ENCODE measurements at regions not wholly inside any gene's neighbourhood (a gene's known extent, or its start where the extent isn't known, plus 50 kb on each side); places are given as distances from the start of the nearest gene placed in this dataset.

DNA sequence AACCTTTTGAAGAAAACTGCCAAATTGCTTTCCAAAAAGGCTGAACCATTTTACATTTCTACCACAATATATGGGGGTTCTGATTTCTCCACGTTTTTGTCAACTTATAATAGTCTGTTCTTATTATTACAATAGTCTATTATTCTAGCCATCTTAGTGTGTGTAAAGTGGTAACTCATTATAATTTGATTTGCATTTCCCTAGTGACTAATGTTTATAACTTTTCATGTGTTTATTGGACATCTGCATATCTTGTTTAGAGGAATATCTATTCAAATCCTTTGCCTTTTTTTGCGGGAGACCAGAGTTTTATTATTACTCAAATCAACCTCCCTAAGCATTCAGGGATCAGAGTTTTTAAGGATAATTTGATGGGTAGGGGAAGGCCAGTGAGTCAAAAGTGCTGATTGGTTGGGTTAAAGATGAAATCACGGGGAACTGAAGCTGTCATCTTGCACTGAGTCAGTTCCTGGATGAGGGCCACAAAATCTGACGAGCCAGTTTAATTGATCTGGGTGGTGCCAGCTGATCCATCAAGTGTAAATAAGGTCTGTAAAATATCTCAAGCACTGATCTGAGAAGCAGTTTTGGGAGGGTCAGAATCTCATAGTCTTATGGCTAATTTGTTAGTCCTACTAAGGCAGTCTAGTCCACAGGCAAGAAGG lies 303.4 kb upstream of the NCKAP5 start (continued):
- TF ChIP-seq KDM4A (IDR thresholded peaks at IDR 0.05; ENCODE audit: low read depth, low read length, severe bottlenecking) = no peak
- TF ChIP-seq, protein P1, sequence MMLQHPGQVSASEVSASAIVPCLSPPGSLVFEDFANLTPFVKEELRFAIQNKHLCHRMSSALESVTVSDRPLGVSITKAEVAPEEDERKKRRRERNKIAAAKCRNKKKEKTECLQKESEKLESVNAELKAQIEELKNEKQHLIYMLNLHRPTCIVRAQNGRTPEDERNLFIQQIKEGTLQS (IDR thresholded peaks at IDR 0.05; ENCODE audit: insufficient read depth, low read depth, low read length) = no peak
- TF ChIP-seq, protein P2, sequence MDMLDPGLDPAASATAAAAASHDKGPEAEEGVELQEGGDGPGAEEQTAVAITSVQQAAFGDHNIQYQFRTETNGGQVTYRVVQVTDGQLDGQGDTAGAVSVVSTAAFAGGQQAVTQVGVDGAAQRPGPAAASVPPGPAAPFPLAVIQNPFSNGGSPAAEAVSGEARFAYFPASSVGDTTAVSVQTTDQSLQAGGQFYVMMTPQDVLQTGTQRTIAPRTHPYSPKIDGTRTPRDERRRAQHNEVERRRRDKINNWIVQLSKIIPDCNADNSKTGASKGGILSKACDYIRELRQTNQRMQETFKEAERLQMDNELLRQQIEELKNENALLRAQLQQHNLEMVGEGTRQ (IDR thresholded peaks at IDR 0.05; ENCODE audit: low read length) = no peak
- TF ChIP-seq SIN3A (conservative IDR thresholded peaks at IDR 0.05 in 1 of 2, IDR thresholded peaks at IDR 0.05 in 1 of 2; ENCODE audit: low read depth in 1 of 2, low read length in 2 of 2) = no peak
- TF ChIP-seq RFX5 (IDR thresholded peaks at IDR 0.05; ENCODE audit: borderline replicate concordance, low read depth, low read length) = no peak
- TF ChIP-seq JUND (IDR thresholded peaks at IDR 0.05; ENCODE audit: low read length) = no peak
- TF ChIP-seq EP300 (IDR thresholded peaks at IDR 0.05; ENCODE audit: borderline replicate concordance in 1 of 2, low read depth in 2 of 2, low read length in 2 of 2) = no peak

All from H1 (cell line).